HepG2 (cell line): ENCODE measurements at regions not wholly inside any gene's neighbourhood (a gene's known extent, or its start where the extent isn't known, plus 50 kb on each side); places are given as distances from the start of the nearest gene placed in this dataset.
A peak's percentile ranks its signal among the peaks of the same experiment; 100 is the strongest.

ENCODE experiments used
- ATAC-seq: fragments of 200-7000 bp; cut with Tn5 transposase; 3 replicates; pipeline ENCODE4 v1.9.1; 2020; ENCODE audit warnings: mild to moderate bottlenecking, moderate library complexity
- BruUV-seq: library from RNA; stranded (reverse); fragments of 400-500 nt; replicated peaks from 2 replicates; lab custom pipeline; 2021; lab: Mats Ljungman, UMichigan
- CTCF ChIA-PET: fragments of 300-600 bp; formaldehyde crosslinking; extraction: SDS; loops from one replicate; lab custom pipeline; 2021; ENCODE audit warnings: low total read pairs, inconsistent platforms, low intra/inter-chr PET ratio; lab: Yijun Ruan, JAX
- POLR2A ChIA-PET: fragments of 350-600 bp; sonication (Branson Sonifier 250); formaldehyde crosslinking; loops from one replicate; lab custom pipeline; 2020; ENCODE audit warnings: antibody characterized with exemption, inconsistent platforms; lab: Yijun Ruan, JAX
- DNase-seq: peaks from one replicate; pipeline ENCODE4 v3.0.0-alpha.2; 2015; ENCODE audit warnings: low spot score
- FAIRE-seq: peaks from 3 replicates; lab custom pipeline; 2011; peaks lifted over from hg19 to GRCh38; lab: Jason Lieb, UNC
- H2AFZ ChIP-seq: one replicate; pipeline ENCODE4 v1.6.1; 2011; ENCODE audit warnings: low read length, inconsistent platforms
- H3K27ac ChIP-seq: fragments of 300-600 bp; 3 replicates; pipeline ENCODE4 v1.8.0; 2011; ENCODE audit warnings: mixed run types, mild to moderate bottlenecking, mixed read lengths, low read length, inconsistent platforms; ENCODE audit not compliant: insufficient read depth; ENCODE audit errors: extremely low read length
- H3K27me3 ChIP-seq, 2 experiments: fragments of 200-600 bp in 1 of 2; 2 replicates in 1 of 2; 3 replicates in 1 of 2; pipeline versions ENCODE4 v1.6.0 to v1.8.0; 2011; ENCODE audit warnings: low read length in 2 of 2, mild to moderate bottlenecking in 2 of 2, moderate library complexity in 2 of 2, inconsistent platforms in 1 of 2; ENCODE audit not compliant: insufficient read depth in 2 of 2, control insufficient read depth in 1 of 2
- H3K36me3 ChIP-seq, 2 experiments: fragments of 200-600 bp in 1 of 2; replicated peaks in 1 of 2; 2 replicates in 1 of 2; 3 replicates in 1 of 2; pipeline versions ENCODE4 v1.5.1 to v1.8.0; 2011; ENCODE audit warnings: low read length in 2 of 2, inconsistent platforms in 1 of 2; ENCODE audit not compliant: insufficient read depth in 2 of 2, control insufficient read depth in 1 of 2
- H3K4me1 ChIP-seq: 2 replicates; pipeline ENCODE4 v1.5.1; 2012; ENCODE audit warnings: low read length, inconsistent platforms; ENCODE audit not compliant: insufficient read depth
- H3K4me2 ChIP-seq: 2 replicates; pipeline ENCODE4 v1.6.0; 2011; ENCODE audit warnings: low read depth, low read length, inconsistent platforms
- H3K4me3 ChIP-seq, 3 experiments: fragments of 200-600 bp in 1 of 3; sonication (generic), shearing (Covaris generic) in 1 of 3; replicated peaks in 1 of 3; 2 replicates each; pipeline ENCODE4 v1.5.1; 2011 to 2016; ENCODE audit warnings: low read length in 3 of 3, inconsistent platforms in 2 of 3, low read depth in 2 of 3, mild to moderate bottlenecking in 2 of 3, control low read depth in 1 of 3, mixed read lengths in 1 of 3; ENCODE audit not compliant: insufficient read depth in 1 of 3
- H3K79me2 ChIP-seq: one replicate; pipeline ENCODE4 v1.6.1; 2011; ENCODE audit warnings: low read length, inconsistent platforms; ENCODE audit not compliant: insufficient read depth
- H3K9ac ChIP-seq: 2 replicates; pipeline ENCODE4 v1.6.0; 2011; ENCODE audit warnings: mild to moderate bottlenecking, low read depth, low read length, inconsistent platforms; ENCODE audit not compliant: insufficient read depth
- H3K9me3 ChIP-seq: 2 replicates; pipeline ENCODE4 v1.5.1; 2012; ENCODE audit warnings: mild to moderate bottlenecking, low read length
- H4K20me1 ChIP-seq: 2 replicates; pipeline ENCODE4 v1.6.0; 2011; ENCODE audit warnings: inconsistent platforms, mild to moderate bottlenecking, low read length, moderate library complexity; ENCODE audit not compliant: insufficient read depth
- FOXK1 ChIP-seq: sonication (generic); formaldehyde crosslinking; IDR thresholded peaks from 2 replicates; pipeline ENCODE4 v1.4.0; 2020; ENCODE audit warnings: low read depth, missing genetic modification reagents, borderline replicate concordance
- MAFF ChIP-seq: IDR thresholded peaks from 2 replicates; pipeline ENCODE4 v1.6.1; 2011; ENCODE audit warnings: low read depth, low read length, improper control_type of control experiment
- MAFK ChIP-seq, 2 experiments: IDR thresholded peaks in 1 of 2; conservative IDR thresholded peaks in 1 of 2; 2 replicates each; pipeline ENCODE4 v1.6.1; 2011; ENCODE audit warnings: improper control_type of control experiment in 2 of 2, low read length in 2 of 2
- PRDM15 ChIP-seq: sonication (generic); formaldehyde crosslinking; IDR thresholded peaks from 2 replicates; pipeline ENCODE4 v1.4.0; 2020; ENCODE audit warnings: missing genetic modification reagents
- ZNF749 ChIP-seq: sonication (generic); formaldehyde crosslinking; IDR thresholded peaks from 2 replicates; pipeline ENCODE4 v1.8.0; 2022; ENCODE audit warnings: mild to moderate bottlenecking, missing genetic modification reagents, moderate library complexity, borderline replicate concordance
- WGBS: methylation state at CpG from one replicate; pipeline ENCODE4 v1.1.6; 2017; ENCODE audit warnings: low lambda C conversion rate; 5-methylcytosine and 5-hydroxymethylcytosine counted together
- in situ Hi-C: cut with HindIII; loops from 2 replicates; pipeline ENCODE4 v1.10.0; 2017; ENCODE audit warnings: low pct_unique_long_range_greater_than_20kb; ENCODE audit not compliant: extremely low pct_ligation_motif_present
- intact Hi-C: fragments of 100-400 bp; cut with micrococcal nuclease; formaldehyde crosslinking; loops from one replicate; pipeline ENCODE4 v1.10.0; 2022; ENCODE audit not compliant: unreplicated experiment

- no peak for TF ChIP-seq ZNF749 (CRISPR knock-in tag)
- no peak for TF ChIP-seq PRDM15 (CRISPR knock-in tag)
Measured at GRCh38 chr5:4113426-4113825, 517.8 kb downstream of the IRX1 start (continued).

GRCh38 chr5:4113905-4114304 is 518.3 kb downstream of the IRX1 start:
- POLR2A ChIA-PET = no interaction called here
- TF ChIP-seq MAFK (conservative IDR thresholded peaks at IDR 0.05 in 1 of 2, IDR thresholded peaks at IDR 0.05 in 1 of 2; ENCODE audit: low read length in 2 of 2) = peak; percentile 64 to 82; a peak in 3 of 4 replicates
- peak; percentile 61; the same call in 1 of the 2 replicates for TF ChIP-seq MAFF
- TF ChIP-seq FOXK1 (CRISPR knock-in tag) = no peak
- TF ChIP-seq, all 625 proteins: peak for 2
- Histone ChIP-seq H3K4me1 (no peaks in the 10 kb centered on the region), H3K27ac (no peak overlapping the region), H2AFZ (no peak overlapping the region), H3K9ac (no peak overlapping the region), H3K4me3 (no peak overlapping the region), H3K27me3 (no peaks in the 10 kb centered on the region), H3K79me2 (no peaks in the 10 kb centered on the region), H3K36me3 (no peaks in the 10 kb centered on the region), H3K4me2 (no peak overlapping the region), H4K20me1 (no peaks in the 10 kb centered on the region), H3K9me3 (peaks cover 19% of the 10 kb centered on the region)
- no TSS peak for BruUV-seq
- in situ Hi-C loops = no loop called here
- intact Hi-C loops = no loop called here
- CTCF ChIA-PET = no interaction called here
- ATAC-seq (no peak), DNase-seq (no peak), FAIRE-seq (no peak)
- 16% methylated on average over 9 of the region's 9 CpGs for WGBS
